ENCODE measurements at regions not wholly inside any gene's neighbourhood (a gene's known extent, or its start where the extent isn't known, plus 50 kb on each side); places are given as distances from the start of the nearest gene placed in this dataset.

DNA sequence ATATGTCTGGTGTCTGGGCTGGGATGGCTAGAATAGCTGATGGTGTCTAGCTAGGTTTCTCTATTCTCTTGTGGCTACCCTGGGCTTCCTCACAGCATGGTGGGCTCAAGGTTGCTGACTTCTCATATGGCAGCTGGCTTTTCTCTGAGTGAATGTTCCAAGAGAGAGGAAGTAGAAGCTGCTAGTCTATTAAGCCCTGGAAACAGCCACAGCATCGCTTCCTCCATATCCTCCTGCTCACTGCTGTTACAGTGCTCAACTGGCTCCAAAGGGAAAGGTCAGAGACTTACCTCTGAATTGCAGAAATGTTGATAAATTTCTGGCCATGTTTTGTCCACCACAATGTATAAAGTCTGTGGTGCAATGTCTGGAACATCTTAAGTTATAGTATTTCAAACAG is 299.9 kb upstream of the ADAMTS9 start:
- H3K27ac ChIP-seq (ENCODE audit: extremely low read depth, low read depth, low read length) = no peak overlapping the region
- POLR2A ChIA-PET = no interaction called here
- H3K4me1 ChIP-seq (ENCODE audit: control insufficient read depth, insufficient read depth, low read length) = no peaks in the 10 kb centered on the region
- no peaks in the 10 kb centered on the region for H3K9me3 ChIP-seq (ENCODE audit: control insufficient read depth, insufficient read depth, low read depth, low read length)
- no peak overlapping the region for H3K4me3 ChIP-seq (ENCODE audit: low read depth, low read length)
- H3K36me3 ChIP-seq (ENCODE audit: control insufficient read depth in 2 of 2, insufficient read depth in 1 of 2, low read length in 2 of 2) = no peaks in the 10 kb centered on the region
- TF ChIP-seq ZFHX2 (tag by site-specific recombination; conservative IDR thresholded peaks at IDR 0.05) (no peak), YY1 (tag by site-specific recombination; IDR thresholded peaks at IDR 0.05) (no peak), ZFP3 (tag by site-specific recombination; IDR thresholded peaks at IDR 0.05; ENCODE audit: low read depth) (no peak), ZNF394 (tag by site-specific recombination; IDR thresholded peaks at IDR 0.05; ENCODE audit: borderline replicate concordance) (no peak), SETDB1 (IDR thresholded peaks at IDR 0.05; ENCODE audit: insufficient read length, low read length) (no peak), HOXC10 (CRISPR knock-in tag; IDR thresholded peaks at IDR 0.05) (no peak), ZNF423 (tag by site-specific recombination; IDR thresholded peaks at IDR 0.05) (no peak)
- TF ChIP-seq, protein P1, sequence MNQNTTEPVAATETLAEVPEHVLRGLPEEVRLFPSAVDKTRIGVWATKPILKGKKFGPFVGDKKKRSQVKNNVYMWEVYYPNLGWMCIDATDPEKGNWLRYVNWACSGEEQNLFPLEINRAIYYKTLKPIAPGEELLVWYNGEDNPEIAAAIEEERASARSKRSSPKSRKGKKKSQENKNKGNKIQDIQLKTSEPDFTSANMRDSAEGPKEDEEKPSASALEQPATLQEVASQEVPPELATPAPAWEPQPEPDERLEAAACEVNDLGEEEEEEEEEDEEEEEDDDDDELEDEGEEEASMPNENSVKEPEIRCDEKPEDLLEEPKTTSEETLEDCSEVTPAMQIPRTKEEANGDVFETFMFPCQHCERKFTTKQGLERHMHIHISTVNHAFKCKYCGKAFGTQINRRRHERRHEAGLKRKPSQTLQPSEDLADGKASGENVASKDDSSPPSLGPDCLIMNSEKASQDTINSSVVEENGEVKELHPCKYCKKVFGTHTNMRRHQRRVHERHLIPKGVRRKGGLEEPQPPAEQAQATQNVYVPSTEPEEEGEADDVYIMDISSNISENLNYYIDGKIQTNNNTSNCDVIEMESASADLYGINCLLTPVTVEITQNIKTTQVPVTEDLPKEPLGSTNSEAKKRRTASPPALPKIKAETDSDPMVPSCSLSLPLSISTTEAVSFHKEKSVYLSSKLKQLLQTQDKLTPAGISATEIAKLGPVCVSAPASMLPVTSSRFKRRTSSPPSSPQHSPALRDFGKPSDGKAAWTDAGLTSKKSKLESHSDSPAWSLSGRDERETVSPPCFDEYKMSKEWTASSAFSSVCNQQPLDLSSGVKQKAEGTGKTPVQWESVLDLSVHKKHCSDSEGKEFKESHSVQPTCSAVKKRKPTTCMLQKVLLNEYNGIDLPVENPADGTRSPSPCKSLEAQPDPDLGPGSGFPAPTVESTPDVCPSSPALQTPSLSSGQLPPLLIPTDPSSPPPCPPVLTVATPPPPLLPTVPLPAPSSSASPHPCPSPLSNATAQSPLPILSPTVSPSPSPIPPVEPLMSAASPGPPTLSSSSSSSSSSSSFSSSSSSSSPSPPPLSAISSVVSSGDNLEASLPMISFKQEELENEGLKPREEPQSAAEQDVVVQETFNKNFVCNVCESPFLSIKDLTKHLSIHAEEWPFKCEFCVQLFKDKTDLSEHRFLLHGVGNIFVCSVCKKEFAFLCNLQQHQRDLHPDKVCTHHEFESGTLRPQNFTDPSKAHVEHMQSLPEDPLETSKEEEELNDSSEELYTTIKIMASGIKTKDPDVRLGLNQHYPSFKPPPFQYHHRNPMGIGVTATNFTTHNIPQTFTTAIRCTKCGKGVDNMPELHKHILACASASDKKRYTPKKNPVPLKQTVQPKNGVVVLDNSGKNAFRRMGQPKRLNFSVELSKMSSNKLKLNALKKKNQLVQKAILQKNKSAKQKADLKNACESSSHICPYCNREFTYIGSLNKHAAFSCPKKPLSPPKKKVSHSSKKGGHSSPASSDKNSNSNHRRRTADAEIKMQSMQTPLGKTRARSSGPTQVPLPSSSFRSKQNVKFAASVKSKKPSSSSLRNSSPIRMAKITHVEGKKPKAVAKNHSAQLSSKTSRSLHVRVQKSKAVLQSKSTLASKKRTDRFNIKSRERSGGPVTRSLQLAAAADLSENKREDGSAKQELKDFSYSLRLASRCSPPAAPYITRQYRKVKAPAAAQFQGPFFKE (tag by site-specific recombination; IDR thresholded peaks at IDR 0.05; ENCODE audit: borderline replicate concordance) = no peak
- TF ChIP-seq, protein P2, sequence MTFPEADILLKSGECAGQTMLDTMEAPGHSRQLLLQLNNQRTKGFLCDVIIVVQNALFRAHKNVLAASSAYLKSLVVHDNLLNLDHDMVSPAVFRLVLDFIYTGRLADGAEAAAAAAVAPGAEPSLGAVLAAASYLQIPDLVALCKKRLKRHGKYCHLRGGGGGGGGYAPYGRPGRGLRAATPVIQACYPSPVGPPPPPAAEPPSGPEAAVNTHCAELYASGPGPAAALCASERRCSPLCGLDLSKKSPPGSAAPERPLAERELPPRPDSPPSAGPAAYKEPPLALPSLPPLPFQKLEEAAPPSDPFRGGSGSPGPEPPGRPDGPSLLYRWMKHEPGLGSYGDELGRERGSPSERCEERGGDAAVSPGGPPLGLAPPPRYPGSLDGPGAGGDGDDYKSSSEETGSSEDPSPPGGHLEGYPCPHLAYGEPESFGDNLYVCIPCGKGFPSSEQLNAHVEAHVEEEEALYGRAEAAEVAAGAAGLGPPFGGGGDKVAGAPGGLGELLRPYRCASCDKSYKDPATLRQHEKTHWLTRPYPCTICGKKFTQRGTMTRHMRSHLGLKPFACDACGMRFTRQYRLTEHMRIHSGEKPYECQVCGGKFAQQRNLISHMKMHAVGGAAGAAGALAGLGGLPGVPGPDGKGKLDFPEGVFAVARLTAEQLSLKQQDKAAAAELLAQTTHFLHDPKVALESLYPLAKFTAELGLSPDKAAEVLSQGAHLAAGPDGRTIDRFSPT (tag by site-specific recombination; IDR thresholded peaks at IDR 0.05) = no peak
- TF ChIP-seq, protein P3, sequence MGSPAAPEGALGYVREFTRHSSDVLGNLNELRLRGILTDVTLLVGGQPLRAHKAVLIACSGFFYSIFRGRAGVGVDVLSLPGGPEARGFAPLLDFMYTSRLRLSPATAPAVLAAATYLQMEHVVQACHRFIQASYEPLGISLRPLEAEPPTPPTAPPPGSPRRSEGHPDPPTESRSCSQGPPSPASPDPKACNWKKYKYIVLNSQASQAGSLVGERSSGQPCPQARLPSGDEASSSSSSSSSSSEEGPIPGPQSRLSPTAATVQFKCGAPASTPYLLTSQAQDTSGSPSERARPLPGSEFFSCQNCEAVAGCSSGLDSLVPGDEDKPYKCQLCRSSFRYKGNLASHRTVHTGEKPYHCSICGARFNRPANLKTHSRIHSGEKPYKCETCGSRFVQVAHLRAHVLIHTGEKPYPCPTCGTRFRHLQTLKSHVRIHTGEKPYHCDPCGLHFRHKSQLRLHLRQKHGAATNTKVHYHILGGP (tag by site-specific recombination; IDR thresholded peaks at IDR 0.05) = no peak
- CTCF ChIA-PET = interaction anchor here (0.7 kb wide), 1 partner anchor 1638 kb away, joined by 5 read pairs; no protein-coding TSS in a partner anchor

DNA sequence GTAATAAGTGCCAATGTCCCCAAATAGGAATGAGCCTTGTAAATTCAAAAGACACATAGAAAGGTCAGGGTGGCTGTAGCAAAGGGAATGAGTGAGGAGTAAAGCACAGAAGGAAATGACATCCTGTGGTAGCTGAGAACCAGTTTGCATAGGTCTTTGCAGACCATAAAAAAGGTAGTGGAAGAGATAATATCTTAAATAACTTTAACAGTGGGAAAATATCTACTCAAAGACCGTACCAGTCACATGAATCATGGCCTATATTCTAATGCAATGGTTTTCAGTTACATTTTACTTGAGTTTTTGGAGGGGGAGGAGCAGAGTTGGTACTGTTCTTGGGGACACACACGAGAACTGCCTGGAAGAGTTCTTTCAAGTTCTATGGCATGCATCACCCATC is 297.3 kb upstream of the ADAMTS9 start:
- no peaks in the 10 kb centered on the region for H3K4me1 ChIP-seq (ENCODE audit: control insufficient read depth, insufficient read depth, low read length)
- H3K36me3 ChIP-seq (ENCODE audit: control insufficient read depth in 2 of 2, insufficient read depth in 1 of 2, low read length in 2 of 2) = no peaks in the 10 kb centered on the region
- no peak overlapping the region for H3K4me3 ChIP-seq (ENCODE audit: low read depth, low read length)
- TF ChIP-seq ZNF19 (tag by site-specific recombination; IDR thresholded peaks at IDR 0.05; ENCODE audit: low read depth) = no peak
- TF ChIP-seq, protein P4, sequence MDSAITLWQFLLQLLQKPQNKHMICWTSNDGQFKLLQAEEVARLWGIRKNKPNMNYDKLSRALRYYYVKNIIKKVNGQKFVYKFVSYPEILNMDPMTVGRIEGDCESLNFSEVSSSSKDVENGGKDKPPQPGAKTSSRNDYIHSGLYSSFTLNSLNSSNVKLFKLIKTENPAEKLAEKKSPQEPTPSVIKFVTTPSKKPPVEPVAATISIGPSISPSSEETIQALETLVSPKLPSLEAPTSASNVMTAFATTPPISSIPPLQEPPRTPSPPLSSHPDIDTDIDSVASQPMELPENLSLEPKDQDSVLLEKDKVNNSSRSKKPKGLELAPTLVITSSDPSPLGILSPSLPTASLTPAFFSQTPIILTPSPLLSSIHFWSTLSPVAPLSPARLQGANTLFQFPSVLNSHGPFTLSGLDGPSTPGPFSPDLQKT (IDR thresholded peaks at IDR 0.05; ENCODE audit: borderline replicate concordance, low read depth, low read length) = no peak
- TF ChIP-seq ZNF670 (tag by site-specific recombination; IDR thresholded peaks at IDR 0.05; ENCODE audit: low read depth) = no peak
- TF ChIP-seq ZNF433 (tag by site-specific recombination; IDR thresholded peaks at IDR 0.05; ENCODE audit: low read depth) = no peak
- TF ChIP-seq, protein P5, sequence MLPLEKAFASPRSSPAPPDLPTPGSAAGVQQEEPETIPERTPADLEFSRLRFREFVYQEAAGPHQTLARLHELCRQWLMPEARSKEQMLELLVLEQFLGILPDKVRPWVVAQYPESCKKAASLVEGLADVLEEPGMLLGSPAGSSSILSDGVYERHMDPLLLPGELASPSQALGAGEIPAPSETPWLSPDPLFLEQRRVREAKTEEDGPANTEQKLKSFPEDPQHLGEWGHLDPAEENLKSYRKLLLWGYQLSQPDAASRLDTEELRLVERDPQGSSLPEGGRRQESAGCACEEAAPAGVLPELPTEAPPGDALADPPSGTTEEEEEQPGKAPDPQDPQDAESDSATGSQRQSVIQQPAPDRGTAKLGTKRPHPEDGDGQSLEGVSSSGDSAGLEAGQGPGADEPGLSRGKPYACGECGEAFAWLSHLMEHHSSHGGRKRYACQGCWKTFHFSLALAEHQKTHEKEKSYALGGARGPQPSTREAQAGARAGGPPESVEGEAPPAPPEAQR (tag by site-specific recombination; IDR thresholded peaks at IDR 0.05) = no peak
- no peak for TF ChIP-seq BCL11A (tag by site-specific recombination; IDR thresholded peaks at IDR 0.05; ENCODE audit: low read depth)
- CTCF ChIA-PET = no interaction called here
- POLR2A ChIA-PET = no interaction called here
- no peak overlapping the region for H3K27ac ChIP-seq (ENCODE audit: extremely low read depth, low read depth, low read length)
- H3K9me3 ChIP-seq (ENCODE audit: control insufficient read depth, insufficient read depth, low read depth, low read length) = no peaks in the 10 kb centered on the region

All from HEK293 (cell line).